ENCODE measurements at regions not wholly inside any gene's neighbourhood (a gene's known extent, or its start where the extent isn't known, plus 50 kb on each side); places are given as distances from the start of the nearest gene placed in this dataset.
"Not testable (repeated sequence)": the region's sequence is repeated elsewhere in the genome, so short reads cannot be mapped to it uniquely, and the experiment has no call there.

GRCh38 chr3:186444974-186445373 is 82.9 kb upstream of the DGKG start:
- no peak for DNase-seq (ENCODE audit: low read depth in 2 of 2)
- H3K79me2 ChIP-seq (ENCODE audit: control insufficient read depth, insufficient read depth, low read length) = no peaks in the 10 kb centered on the region
- no peak overlapping the region for H2AFZ ChIP-seq (ENCODE audit: low read length)
- H3K36me3 ChIP-seq (ENCODE audit: control insufficient read depth, insufficient read depth, low read length) = no peaks in the 10 kb centered on the region
- H3K9me3 ChIP-seq (ENCODE audit: control insufficient read depth, insufficient read depth, low read depth, low read length) = no peaks in the 10 kb centered on the region
- H3K27ac ChIP-seq (ENCODE audit: insufficient read depth, low read length) = no peak overlapping the region
- H3K4me2 ChIP-seq (ENCODE audit: extremely low read depth, insufficient read depth, low read length) = no peak overlapping the region
- no peak overlapping the region for H3K9ac ChIP-seq (ENCODE audit: insufficient read depth, low read length)
- H4K20me1 ChIP-seq (ENCODE audit: control insufficient read depth, extremely low read depth, insufficient read depth, low read length) = no peaks in the 10 kb centered on the region
- no peak overlapping the region for H3K4me3 ChIP-seq (replicated peaks in 1 of 4; ENCODE audit: control extremely low read depth in 1 of 4, insufficient read depth in 1 of 4, low read depth in 3 of 4, low read length in 4 of 4)
- no peak for TF ChIP-seq EZH2 (IDR thresholded peaks at IDR 0.05; ENCODE audit: low read length, missing control alignments)
- no peak for TF ChIP-seq CTCF (conservative IDR thresholded peaks at IDR 0.05 in 1 of 2, IDR thresholded peaks at IDR 0.05 in 1 of 2; ENCODE audit: low read depth in 1 of 2, low read length in 2 of 2)
- no peaks in the 10 kb centered on the region for H3K27me3 ChIP-seq (ENCODE audit: control insufficient read depth, insufficient read depth, low read length)
- no peaks in the 10 kb centered on the region for H3K4me1 ChIP-seq (ENCODE audit: control insufficient read depth, extremely low read depth, insufficient read depth, low read length)

- Histone ChIP-seq H3K9ac (ENCODE audit: insufficient read depth, low read length) (no peak overlapping the region), H3K27me3 (ENCODE audit: control insufficient read depth, insufficient read depth, low read length) (no peaks in the 10 kb centered on the region), H3K79me2 (ENCODE audit: control insufficient read depth, insufficient read depth, low read length) (no peaks in the 10 kb centered on the region), H3K4me3 (replicated peaks in 1 of 4; ENCODE audit: control extremely low read depth in 1 of 4, insufficient read depth in 1 of 4, low read depth in 3 of 4, low read length in 4 of 4) (no peak overlapping the region), H3K4me2 (ENCODE audit: extremely low read depth, insufficient read depth, low read length) (no peak overlapping the region), H3K27ac (ENCODE audit: insufficient read depth, low read length) (no peak overlapping the region), H3K36me3 (ENCODE audit: control insufficient read depth, insufficient read depth, low read length) (no peaks in the 10 kb centered on the region), H3K4me1 (ENCODE audit: control insufficient read depth, extremely low read depth, insufficient read depth, low read length) (no peaks in the 10 kb centered on the region), H3K9me3 (ENCODE audit: control insufficient read depth, insufficient read depth, low read depth, low read length) (no peaks in the 10 kb centered on the region), H2AFZ (ENCODE audit: low read length) (no peak overlapping the region), H4K20me1 (ENCODE audit: control insufficient read depth, extremely low read depth, insufficient read depth, low read length) (no peaks in the 10 kb centered on the region)
- TF ChIP-seq EZH2 (IDR thresholded peaks at IDR 0.05; ENCODE audit: low read length, missing control alignments) (no peak), CTCF (conservative IDR thresholded peaks at IDR 0.05 in 1 of 2, IDR thresholded peaks at IDR 0.05 in 1 of 2; ENCODE audit: low read depth in 1 of 2, low read length in 2 of 2) (no peak)
- no peak for DNase-seq (ENCODE audit: low read depth in 2 of 2)
Measured at GRCh38 chr3:186444288-186444687, 82.3 kb upstream of the DGKG start.

- not testable (repeated sequence) for H3K4me2 ChIP-seq (ENCODE audit: extremely low read depth, insufficient read depth, low read length); H2AFZ ChIP-seq (ENCODE audit: low read length); H3K27ac ChIP-seq (ENCODE audit: insufficient read depth, low read length); DNase-seq (ENCODE audit: low read depth in 2 of 2); H3K4me1 ChIP-seq (ENCODE audit: control insufficient read depth, extremely low read depth, insufficient read depth, low read length); H3K79me2 ChIP-seq (ENCODE audit: control insufficient read depth, insufficient read depth, low read length); H4K20me1 ChIP-seq (ENCODE audit: control insufficient read depth, extremely low read depth, insufficient read depth, low read length); H3K4me3 ChIP-seq (replicated peaks in 1 of 4; ENCODE audit: control extremely low read depth in 1 of 4, insufficient read depth in 1 of 4, low read depth in 3 of 4, low read length in 4 of 4); H3K27me3 ChIP-seq (ENCODE audit: control insufficient read depth, insufficient read depth, low read length); H3K9me3 ChIP-seq (ENCODE audit: control insufficient read depth, insufficient read depth, low read depth, low read length); H3K9ac ChIP-seq (ENCODE audit: insufficient read depth, low read length); H3K36me3 ChIP-seq (ENCODE audit: control insufficient read depth, insufficient read depth, low read length)
Measured at GRCh38 chr3:186442979-186443378, 80.9 kb upstream of the DGKG start.

GRCh38 chr3:186442162-186442561 is 80.1 kb upstream of the DGKG start:
- DNase-seq (ENCODE audit: low read depth in 2 of 2) = no peak
- Histone ChIP-seq H4K20me1 (ENCODE audit: control insufficient read depth, extremely low read depth, insufficient read depth, low read length) (no peaks in the 10 kb centered on the region), H3K79me2 (ENCODE audit: control insufficient read depth, insufficient read depth, low read length) (no peaks in the 10 kb centered on the region), H3K4me3 (replicated peaks in 1 of 4; ENCODE audit: control extremely low read depth in 1 of 4, insufficient read depth in 1 of 4, low read depth in 3 of 4, low read length in 4 of 4) (no peak overlapping the region), H3K9me3 (ENCODE audit: control insufficient read depth, insufficient read depth, low read depth, low read length) (no peaks in the 10 kb centered on the region), H3K9ac (ENCODE audit: insufficient read depth, low read length) (no peak overlapping the region), H2AFZ (ENCODE audit: low read length) (no peak overlapping the region), H3K4me2 (ENCODE audit: extremely low read depth, insufficient read depth, low read length) (no peak overlapping the region), H3K27ac (ENCODE audit: insufficient read depth, low read length) (no peak overlapping the region), H3K27me3 (ENCODE audit: control insufficient read depth, insufficient read depth, low read length) (no peaks in the 10 kb centered on the region), H3K36me3 (ENCODE audit: control insufficient read depth, insufficient read depth, low read length) (no peaks in the 10 kb centered on the region), H3K4me1 (ENCODE audit: control insufficient read depth, extremely low read depth, insufficient read depth, low read length) (no peaks in the 10 kb centered on the region)
- TF ChIP-seq EZH2 (IDR thresholded peaks at IDR 0.05; ENCODE audit: low read length, missing control alignments) (no peak), CTCF (conservative IDR thresholded peaks at IDR 0.05 in 1 of 2, IDR thresholded peaks at IDR 0.05 in 1 of 2; ENCODE audit: low read depth in 1 of 2, low read length in 2 of 2) (no peak)
